SK-N-SH (cell line): ENCODE measurements at regions not wholly inside any gene's neighbourhood (a gene's known extent, or its start where the extent isn't known, plus 50 kb on each side); places are given as distances from the start of the nearest gene placed in this dataset.

ENCODE experiments used
- EP300 ChIP-seq, 2 experiments: IDR thresholded peaks; 2 replicates each; pipeline versions ENCODE4 v1.4.0 to v1.6.1; 2012; ENCODE audit warnings: borderline replicate concordance in 1 of 2, low read depth in 1 of 2, low read length in 1 of 2
- GATA2 ChIP-seq: sonication (generic); formaldehyde crosslinking; IDR thresholded peaks from 2 replicates; pipeline ENCODE4 v1.5.0; 2020; ENCODE audit warnings: mild to moderate bottlenecking, missing genetic modification reagents
- MXI1 ChIP-seq: IDR thresholded peaks from 2 replicates; pipeline ENCODE4 v1.6.1; 2012; ENCODE audit warnings: mild to moderate bottlenecking, low read depth, low read length, improper control_type of control experiment
- POLR2AphosphoS5 ChIP-seq: IDR thresholded peaks from 2 replicates; pipeline ENCODE4 v1.6.1; 2012; ENCODE audit warnings: low read depth, low read length
- RFX5 ChIP-seq: IDR thresholded peaks from 2 replicates; pipeline ENCODE4 v1.6.1; 2012; ENCODE audit warnings: mild to moderate bottlenecking, improper control_type of control experiment, low read length
- TAF1 ChIP-seq: IDR thresholded peaks from 2 replicates; pipeline ENCODE4 v1.6.1; 2012; ENCODE audit warnings: low read depth, mild to moderate bottlenecking, low read length, moderate library complexity, borderline replicate concordance
- TEAD4 ChIP-seq: IDR thresholded peaks from 2 replicates; pipeline ENCODE4 v1.4.0; 2012; ENCODE audit warnings: mild to moderate bottlenecking, borderline replicate concordance; ENCODE audit not compliant: insufficient read depth
- YY1 ChIP-seq: IDR thresholded peaks from 2 replicates; pipeline ENCODE4 v1.4.0; 2012; ENCODE audit warnings: low read depth, mild to moderate bottlenecking
- TF ChIP-seq, protein P1 (sequence below): fragments of 200-600 bp; sonication (generic); IDR thresholded peaks from 2 replicates; pipeline ENCODE4 v1.6.1; 2017; ENCODE audit warnings: antibody characterized with exemption, mild to moderate bottlenecking, moderate library complexity
- TF ChIP-seq, protein P2 (sequence below): IDR thresholded peaks from 2 replicates; pipeline ENCODE4 v1.6.1; 2012; ENCODE audit warnings: mild to moderate bottlenecking, low read depth, low read length, moderate library complexity

DNA sequence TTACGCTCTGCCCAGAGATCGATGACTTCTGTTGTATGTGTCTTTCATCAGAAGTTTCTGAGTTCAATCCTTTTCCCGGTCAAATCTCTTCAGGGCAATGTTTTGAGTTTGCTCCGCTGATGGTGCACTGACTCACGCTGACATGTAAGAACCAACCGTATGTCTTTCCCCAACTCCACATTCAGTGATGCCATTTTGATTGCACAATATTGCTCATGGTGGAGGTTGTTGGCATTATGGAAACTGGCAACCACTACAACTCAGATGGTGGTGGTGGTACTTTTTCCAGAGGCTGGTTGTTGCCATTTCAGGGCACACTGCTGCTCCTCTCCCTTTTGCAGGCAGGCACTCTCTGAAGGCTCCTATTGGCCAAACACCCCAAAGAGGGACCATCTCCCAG, 751.5 kb downstream of the DCDC2C start:
- TF ChIP-seq, protein P1, sequence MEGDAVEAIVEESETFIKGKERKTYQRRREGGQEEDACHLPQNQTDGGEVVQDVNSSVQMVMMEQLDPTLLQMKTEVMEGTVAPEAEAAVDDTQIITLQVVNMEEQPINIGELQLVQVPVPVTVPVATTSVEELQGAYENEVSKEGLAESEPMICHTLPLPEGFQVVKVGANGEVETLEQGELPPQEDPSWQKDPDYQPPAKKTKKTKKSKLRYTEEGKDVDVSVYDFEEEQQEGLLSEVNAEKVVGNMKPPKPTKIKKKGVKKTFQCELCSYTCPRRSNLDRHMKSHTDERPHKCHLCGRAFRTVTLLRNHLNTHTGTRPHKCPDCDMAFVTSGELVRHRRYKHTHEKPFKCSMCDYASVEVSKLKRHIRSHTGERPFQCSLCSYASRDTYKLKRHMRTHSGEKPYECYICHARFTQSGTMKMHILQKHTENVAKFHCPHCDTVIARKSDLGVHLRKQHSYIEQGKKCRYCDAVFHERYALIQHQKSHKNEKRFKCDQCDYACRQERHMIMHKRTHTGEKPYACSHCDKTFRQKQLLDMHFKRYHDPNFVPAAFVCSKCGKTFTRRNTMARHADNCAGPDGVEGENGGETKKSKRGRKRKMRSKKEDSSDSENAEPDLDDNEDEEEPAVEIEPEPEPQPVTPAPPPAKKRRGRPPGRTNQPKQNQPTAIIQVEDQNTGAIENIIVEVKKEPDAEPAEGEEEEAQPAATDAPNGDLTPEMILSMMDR = no peak
- TF ChIP-seq EP300 (IDR thresholded peaks at IDR 0.05; ENCODE audit: borderline replicate concordance in 1 of 2, low read depth in 1 of 2, low read length in 1 of 2) = no peak
- no peak for TF ChIP-seq GATA2 (CRISPR knock-in tag)
- TF ChIP-seq TAF1 = no peak
- TF ChIP-seq RFX5 = no peak
- TF ChIP-seq POLR2AphosphoS5 = no peak
- TF ChIP-seq, protein P2, sequence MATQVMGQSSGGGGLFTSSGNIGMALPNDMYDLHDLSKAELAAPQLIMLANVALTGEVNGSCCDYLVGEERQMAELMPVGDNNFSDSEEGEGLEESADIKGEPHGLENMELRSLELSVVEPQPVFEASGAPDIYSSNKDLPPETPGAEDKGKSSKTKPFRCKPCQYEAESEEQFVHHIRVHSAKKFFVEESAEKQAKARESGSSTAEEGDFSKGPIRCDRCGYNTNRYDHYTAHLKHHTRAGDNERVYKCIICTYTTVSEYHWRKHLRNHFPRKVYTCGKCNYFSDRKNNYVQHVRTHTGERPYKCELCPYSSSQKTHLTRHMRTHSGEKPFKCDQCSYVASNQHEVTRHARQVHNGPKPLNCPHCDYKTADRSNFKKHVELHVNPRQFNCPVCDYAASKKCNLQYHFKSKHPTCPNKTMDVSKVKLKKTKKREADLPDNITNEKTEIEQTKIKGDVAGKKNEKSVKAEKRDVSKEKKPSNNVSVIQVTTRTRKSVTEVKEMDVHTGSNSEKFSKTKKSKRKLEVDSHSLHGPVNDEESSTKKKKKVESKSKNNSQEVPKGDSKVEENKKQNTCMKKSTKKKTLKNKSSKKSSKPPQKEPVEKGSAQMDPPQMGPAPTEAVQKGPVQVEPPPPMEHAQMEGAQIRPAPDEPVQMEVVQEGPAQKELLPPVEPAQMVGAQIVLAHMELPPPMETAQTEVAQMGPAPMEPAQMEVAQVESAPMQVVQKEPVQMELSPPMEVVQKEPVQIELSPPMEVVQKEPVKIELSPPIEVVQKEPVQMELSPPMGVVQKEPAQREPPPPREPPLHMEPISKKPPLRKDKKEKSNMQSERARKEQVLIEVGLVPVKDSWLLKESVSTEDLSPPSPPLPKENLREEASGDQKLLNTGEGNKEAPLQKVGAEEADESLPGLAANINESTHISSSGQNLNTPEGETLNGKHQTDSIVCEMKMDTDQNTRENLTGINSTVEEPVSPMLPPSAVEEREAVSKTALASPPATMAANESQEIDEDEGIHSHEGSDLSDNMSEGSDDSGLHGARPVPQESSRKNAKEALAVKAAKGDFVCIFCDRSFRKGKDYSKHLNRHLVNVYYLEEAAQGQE = no peak
- no peak for TF ChIP-seq MXI1
- no peak for TF ChIP-seq YY1
- no peak for TF ChIP-seq TEAD4
